ENCODE measurements at regions not wholly inside any gene's neighbourhood (a gene's known extent, or its start where the extent isn't known, plus 50 kb on each side); places are given as distances from the start of the nearest gene placed in this dataset.

GRCh38 chr10:78654047-78654590, 414.6 kb upstream of the ZMIZ1 start:
- TF ChIP-seq POLR2A (IDR thresholded peaks at IDR 0.05) (no peak), CTCF (IDR thresholded peaks at IDR 0.05) (no peak)
